Omental fat pad (tissue), 3 donors: ENCODE measurements at regions not wholly inside any gene's neighbourhood (a gene's known extent, or its start where the extent isn't known, plus 50 kb on each side); places are given as distances from the start of the nearest gene placed in this dataset.

ENCODE experiments used
- ATAC-seq: fragments of 150-250 bp; one replicate; pipeline ENCODE4 v1.9.1; 2016; ENCODE audit warnings: mild to moderate bottlenecking, moderate library complexity; ENCODE audit not compliant: low FRiP score
- DNase-seq: peaks from one replicate; pipeline ENCODE4 v3.0.0-alpha.2; 2019; ENCODE audit warnings: low spot score
- CTCF ChIP-seq, 3 donors: fragments of 450-650 bp; IDR thresholded peaks; one replicate each; pipeline ENCODE4 v1.5.1; 2016 to 2017; ENCODE audit warnings: antibody characterized with exemption in 3 of 3, mild to moderate bottlenecking in 3 of 3, moderate library complexity in 2 of 3

DNA sequence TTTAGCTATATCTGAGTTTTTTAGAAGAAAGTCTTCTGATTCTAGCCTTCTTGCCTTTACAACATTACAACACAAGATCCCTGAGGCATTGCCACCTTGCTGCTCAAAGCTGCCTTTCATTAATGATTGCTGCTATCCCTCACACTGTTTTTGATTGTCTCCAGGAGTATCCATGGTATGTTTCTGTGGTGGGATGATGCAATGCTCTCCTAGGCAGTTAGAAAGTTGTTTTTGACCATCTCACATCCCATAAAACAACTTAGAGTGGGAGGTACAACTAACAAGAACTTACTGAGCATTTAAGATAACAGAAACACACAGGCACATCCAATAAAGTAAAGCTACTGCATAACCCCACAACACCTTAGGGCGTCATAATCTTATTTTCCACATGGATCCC, 1156.0 kb upstream of the LRRTM3 start:
- DNase-seq: no peak
- no peak for ATAC-seq
- TF ChIP-seq CTCF (IDR thresholded peaks at IDR 0.05): no peak

DNA sequence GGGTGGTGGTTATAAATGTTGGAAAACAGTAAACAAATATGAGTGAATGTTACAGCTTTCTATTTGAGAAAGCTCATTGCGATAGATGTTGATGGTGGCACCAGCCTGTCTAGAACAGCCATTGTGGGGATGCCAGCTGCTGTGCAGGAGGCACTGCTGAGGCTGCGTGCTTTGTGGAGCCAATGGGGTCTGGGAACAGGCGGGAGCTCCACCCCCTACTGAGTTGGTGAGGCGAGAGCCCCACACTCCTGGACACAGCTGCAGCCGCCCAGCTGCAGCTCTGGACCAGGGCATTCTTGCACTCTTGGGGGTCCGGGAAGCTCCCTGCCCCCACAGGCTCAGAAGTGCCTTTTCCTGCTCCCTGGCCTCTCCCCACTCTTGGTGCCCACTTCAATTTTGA, 1147.1 kb upstream of the LRRTM3 start:
- no peak for ATAC-seq
- no peak for TF ChIP-seq CTCF (IDR thresholded peaks at IDR 0.05)
- no peak for DNase-seq

- DNase-seq (no peak), ATAC-seq (no peak)
- no peak for TF ChIP-seq CTCF (IDR thresholded peaks at IDR 0.05)
Observed at GRCh38 chr10:65779985-65780384, 1145.9 kb upstream of the LRRTM3 start.

DNA sequence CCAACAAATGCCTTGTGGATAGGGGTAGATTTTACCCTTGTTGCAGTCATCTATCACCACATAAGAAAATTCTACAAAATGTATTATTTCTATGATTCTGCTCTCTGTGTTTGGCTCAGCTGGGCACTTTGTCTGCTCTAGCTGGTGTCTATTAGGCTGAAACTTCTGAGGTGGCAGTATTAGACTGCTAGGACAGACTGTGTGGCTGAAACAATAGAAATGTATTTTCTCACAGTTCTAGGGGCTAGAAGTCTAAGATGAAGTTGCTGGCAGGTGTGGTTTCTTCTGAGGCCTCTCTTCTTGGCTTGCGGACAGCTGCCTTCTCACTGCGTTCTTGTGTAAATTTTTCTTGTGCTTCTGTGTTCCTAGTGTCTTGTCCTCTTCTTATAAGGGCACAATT, 1139.6 kb upstream of the LRRTM3 start:
- TF ChIP-seq CTCF (IDR thresholded peaks at IDR 0.05): no peak
- no peak for DNase-seq
- no peak for ATAC-seq

DNA sequence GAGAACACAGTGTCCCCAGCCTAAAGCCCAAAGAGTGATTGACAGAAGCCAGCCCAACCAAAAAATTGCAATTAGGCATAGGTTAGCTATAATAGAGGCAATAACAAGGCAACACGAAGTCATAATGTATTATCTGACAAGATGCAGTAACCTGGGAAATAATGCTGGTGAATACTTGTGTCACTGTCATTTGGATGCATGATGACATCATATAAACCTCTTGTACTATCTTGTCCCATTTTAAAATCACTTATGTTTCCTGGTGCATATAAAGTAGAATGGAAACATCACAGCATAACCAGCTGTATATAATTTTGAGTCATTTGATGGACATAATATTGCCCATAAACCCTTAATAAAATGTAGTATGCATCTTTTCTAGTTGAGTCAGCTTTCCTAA, 1138.3 kb upstream of the LRRTM3 start:
- no peak for TF ChIP-seq CTCF (IDR thresholded peaks at IDR 0.05)
- DNase-seq (no peak), ATAC-seq (no peak)

- TF ChIP-seq CTCF (IDR thresholded peaks at IDR 0.05): no peak
- DNase-seq (no peak), ATAC-seq (no peak)
Observed at GRCh38 chr10:65788271-65788670, 1137.6 kb upstream of the LRRTM3 start.

GRCh38 chr10:65791979-65792378, 1133.9 kb upstream of the LRRTM3 start:
- no peak for ATAC-seq
- TF ChIP-seq CTCF (IDR thresholded peaks at IDR 0.05): no peak
- DNase-seq: no peak
